Uterus (tissue), 3 donors: ENCODE measurements at regions not wholly inside any gene's neighbourhood (a gene's known extent, or its start where the extent isn't known, plus 50 kb on each side); places are given as distances from the start of the nearest gene placed in this dataset.
A peak's percentile ranks its signal among the peaks of the same experiment; 100 is the strongest.

Experiments used
- DNase-seq, 2 donors: peaks; one replicate each; pipeline ENCODE4 v3.0.0-alpha.2; 2019 to 2020
- H3K27ac ChIP-seq, 2 donors: fragments of 200-600 bp; sonication (generic); 1 replicate in 1 of 2; 2 replicates in 1 of 2; pipeline ENCODE4 v1.5.1; 2016 to 2018
- H3K27me3 ChIP-seq, 2 donors: fragments of 200-600 bp; sonication (generic); one replicate each; pipeline ENCODE4 v1.5.1; 2018 to 2019; ENCODE audit warnings: control low read depth in 1 of 2
- H3K36me3 ChIP-seq, 2 donors: fragments of 200-600 bp; sonication (generic); one replicate each; pipeline ENCODE4 v1.5.1; 2019; ENCODE audit warnings: control low read depth in 1 of 2
- H3K4me1 ChIP-seq, 2 donors: fragments of 200-600 bp; sonication (generic); one replicate each; pipeline ENCODE4 v1.5.1; 2018 to 2019; ENCODE audit warnings: control low read depth in 1 of 2
- H3K4me3 ChIP-seq, 2 donors: fragments of 200-600 bp; sonication (generic); 1 replicate in 1 of 2; 2 replicates in 1 of 2; pipeline ENCODE4 v1.5.1; 2018 to 2019; ENCODE audit warnings: mild to moderate bottlenecking in 1 of 2
- H3K9me3 ChIP-seq, 2 donors: fragments of 200-600 bp; sonication (generic); one replicate each; pipeline ENCODE4 v1.5.1; 2019; ENCODE audit warnings: control low read depth in 1 of 2
- POLR2A ChIP-seq, 2 donors: fragments of 450-650 bp; IDR thresholded peaks; one replicate each; pipeline ENCODE4 v1.6.1; 2016; ENCODE audit warnings: antibody characterized with exemption in 2 of 2, mild to moderate bottlenecking in 1 of 2, moderate library complexity in 1 of 2
- intact Hi-C: fragments of 100-400 bp; cut with DNase I; formaldehyde crosslinking; loops from one replicate; pipeline ENCODE4 v1.15.1; 2023; ENCODE audit warnings: low total_unique reads
- TF ChIP-seq, protein P1 (sequence below), 4 experiments: fragments of 200-600 bp in 2 of 4; fragments of 450-650 bp in 2 of 4; sonication (generic) in 2 of 4; IDR thresholded peaks; one replicate each; pipeline ENCODE4 v1.5.1; 2016 to 2019; ENCODE audit warnings: antibody characterized with exemption in 4 of 4, mild to moderate bottlenecking in 2 of 4, moderate library complexity in 1 of 4
- donor health status: DM: yes; HTN: yes; CAD: no.

- peak overlapping the region; percentile 70 to 84 for H3K27ac ChIP-seq
- no peak overlapping the region for H3K4me3 ChIP-seq
- H3K36me3 ChIP-seq, result no peaks in the 10 kb centered on the region
- no peaks in the 10 kb centered on the region for H3K27me3 ChIP-seq
- intact Hi-C loops, result no loop called here
- H3K4me1 ChIP-seq, result no peaks in the 10 kb centered on the region
- no peaks in the 10 kb centered on the region for H3K9me3 ChIP-seq
- TF ChIP-seq POLR2A (IDR thresholded peaks at IDR 0.05), result no peak
- TF ChIP-seq, protein P1, sequence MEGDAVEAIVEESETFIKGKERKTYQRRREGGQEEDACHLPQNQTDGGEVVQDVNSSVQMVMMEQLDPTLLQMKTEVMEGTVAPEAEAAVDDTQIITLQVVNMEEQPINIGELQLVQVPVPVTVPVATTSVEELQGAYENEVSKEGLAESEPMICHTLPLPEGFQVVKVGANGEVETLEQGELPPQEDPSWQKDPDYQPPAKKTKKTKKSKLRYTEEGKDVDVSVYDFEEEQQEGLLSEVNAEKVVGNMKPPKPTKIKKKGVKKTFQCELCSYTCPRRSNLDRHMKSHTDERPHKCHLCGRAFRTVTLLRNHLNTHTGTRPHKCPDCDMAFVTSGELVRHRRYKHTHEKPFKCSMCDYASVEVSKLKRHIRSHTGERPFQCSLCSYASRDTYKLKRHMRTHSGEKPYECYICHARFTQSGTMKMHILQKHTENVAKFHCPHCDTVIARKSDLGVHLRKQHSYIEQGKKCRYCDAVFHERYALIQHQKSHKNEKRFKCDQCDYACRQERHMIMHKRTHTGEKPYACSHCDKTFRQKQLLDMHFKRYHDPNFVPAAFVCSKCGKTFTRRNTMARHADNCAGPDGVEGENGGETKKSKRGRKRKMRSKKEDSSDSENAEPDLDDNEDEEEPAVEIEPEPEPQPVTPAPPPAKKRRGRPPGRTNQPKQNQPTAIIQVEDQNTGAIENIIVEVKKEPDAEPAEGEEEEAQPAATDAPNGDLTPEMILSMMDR (IDR thresholded peaks at IDR 0.05), result no peak
- no peak for DNase-seq
These were observed 93.6 kb upstream of the CNKSR3 start for GRCh38 chr6:154604119-154604518.

DNA sequence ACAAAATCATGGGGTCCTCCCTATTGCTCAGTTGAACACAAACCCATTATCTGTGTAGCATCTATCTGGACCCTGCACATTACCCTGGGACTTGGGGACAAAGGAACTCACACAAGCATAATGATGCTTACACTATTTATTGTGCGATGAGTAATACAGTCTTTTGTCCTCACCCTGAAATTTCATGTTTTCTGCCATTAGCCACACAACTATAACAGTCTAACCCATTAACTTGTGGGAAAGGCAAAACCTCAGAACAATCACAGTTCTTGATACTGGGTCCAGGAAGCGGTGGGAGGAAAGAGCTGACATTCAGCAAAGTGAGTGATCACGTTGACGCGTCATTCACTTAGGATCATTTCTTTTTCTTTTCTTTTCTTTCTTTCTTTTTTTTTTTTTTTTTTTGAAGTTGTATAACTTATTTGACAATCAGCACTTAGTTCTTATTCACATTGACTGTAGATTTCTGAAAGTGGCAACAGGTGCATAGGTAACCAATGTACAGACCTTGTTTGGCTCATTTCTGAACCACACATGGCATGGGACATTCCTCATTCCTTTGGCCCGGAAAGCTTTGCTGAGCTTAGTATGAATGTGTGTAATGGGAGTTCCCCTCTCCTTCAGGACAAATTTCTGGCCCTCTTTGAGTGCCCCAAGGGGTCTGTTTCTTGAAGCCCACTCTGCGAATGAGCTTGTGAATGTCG is 94.8 kb upstream of the CNKSR3 start:
- Histone ChIP-seq H3K27ac (peak overlapping the region in 1 of 2 donors; percentile 26), H3K27me3 (no peaks in the 10 kb centered on the region), H3K36me3 (no peaks in the 10 kb centered on the region), H3K4me1 (no peaks in the 10 kb centered on the region), H3K9me3 (no peaks in the 10 kb centered on the region), H3K4me3 (no peak overlapping the region)
- TF ChIP-seq, protein P1 (IDR thresholded peaks at IDR 0.05), result no peak
- no peak for TF ChIP-seq POLR2A (IDR thresholded peaks at IDR 0.05)
- no peak for DNase-seq
- intact Hi-C loops, result no loop called here

GRCh38 chr6:154605882-154606370 is 95.4 kb upstream of the CNKSR3 start:
- intact Hi-C loops, result no loop called here
- H3K36me3 ChIP-seq, result no peaks in the 10 kb centered on the region
- H3K27ac ChIP-seq, result no peak overlapping the region

DNA sequence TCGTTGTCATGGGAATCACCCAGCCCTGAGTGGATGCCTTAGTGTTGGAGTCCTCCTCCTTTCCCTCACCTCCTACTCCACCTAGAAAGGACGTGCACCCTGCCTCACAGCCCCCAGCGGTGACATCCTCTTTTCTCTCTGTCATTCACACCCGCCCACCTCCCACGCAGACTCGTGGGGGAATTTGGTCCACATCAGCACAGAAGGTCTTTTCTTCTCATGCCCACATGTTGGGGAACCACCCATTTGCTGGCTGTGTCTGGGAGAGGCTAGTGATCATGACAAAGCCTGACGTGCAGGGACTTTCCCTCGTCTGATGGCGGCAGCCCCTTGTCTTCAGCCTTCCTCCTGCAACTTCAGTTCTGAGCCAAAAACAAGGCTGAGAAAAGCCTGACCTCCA is 96.0 kb upstream of the CNKSR3 start:
- H3K4me1 ChIP-seq, result no peaks in the 10 kb centered on the region
- H3K9me3 ChIP-seq, result no peaks in the 10 kb centered on the region
- H3K27ac ChIP-seq, result no peak overlapping the region
- H3K36me3 ChIP-seq, result no peaks in the 10 kb centered on the region
- intact Hi-C loops, result no loop called here
- no peaks in the 10 kb centered on the region for H3K27me3 ChIP-seq
- DNase-seq, result no peak
- H3K4me3 ChIP-seq, result no peak overlapping the region
- TF ChIP-seq, protein P1 (IDR thresholded peaks at IDR 0.05), result no peak
- no peak for TF ChIP-seq POLR2A (IDR thresholded peaks at IDR 0.05)

More at GRCh38 chr6:154605882-154606370, 95.4 kb upstream of the CNKSR3 start:
- Histone ChIP-seq H3K4me1 (no peaks in the 10 kb centered on the region), H3K27me3 (no peaks in the 10 kb centered on the region), H3K4me3 (no peak overlapping the region), H3K9me3 (no peaks in the 10 kb centered on the region)
- no peak for TF ChIP-seq POLR2A (IDR thresholded peaks at IDR 0.05)
- TF ChIP-seq, protein P1 (IDR thresholded peaks at IDR 0.05), result no peak
- no peak for DNase-seq

GRCh38 chr6:154606860-154607259 is 96.4 kb upstream of the CNKSR3 start:
- TF ChIP-seq POLR2A (IDR thresholded peaks at IDR 0.05), result no peak
- TF ChIP-seq, protein P1 (IDR thresholded peaks at IDR 0.05), result no peak
- no peaks in the 10 kb centered on the region for H3K4me1 ChIP-seq
- H3K4me3 ChIP-seq, result no peak overlapping the region
- intact Hi-C loops, result no loop called here
- no peak overlapping the region for H3K27ac ChIP-seq
- H3K27me3 ChIP-seq, result no peaks in the 10 kb centered on the region
- DNase-seq, result no peak
- H3K36me3 ChIP-seq, result no peaks in the 10 kb centered on the region
- no peaks in the 10 kb centered on the region for H3K9me3 ChIP-seq
